ENCODE measurements at regions not wholly inside any gene's neighbourhood (a gene's known extent, or its start where the extent isn't known, plus 50 kb on each side); places are given as distances from the start of the nearest gene placed in this dataset.

- Histone ChIP-seq H3K9ac (no peak overlapping the region), H3K4me2 (ENCODE audit: unreplicated experiment) (no peak overlapping the region), H4K20me1 (ENCODE audit: insufficient read depth) (no peaks in the 10 kb centered on the region), H3K4me3 (no peak overlapping the region), H3K4me1 (ENCODE audit: insufficient read depth) (no peaks in the 10 kb centered on the region), H3K9me3 (ENCODE audit: low read depth) (no peaks in the 10 kb centered on the region), H2AFZ (no peak overlapping the region), H3K36me3 (ENCODE audit: low read depth) (no peaks in the 10 kb centered on the region), H3K9me2 (ENCODE audit: insufficient read depth) (no peaks in the 10 kb centered on the region), H3F3A (ENCODE audit: insufficient read depth) (no peaks in the 10 kb centered on the region), H3K79me2 (ENCODE audit: insufficient read depth) (no peaks in the 10 kb centered on the region), H3K27ac (no peak overlapping the region), H3K27me3 (replicated peaks; ENCODE audit: insufficient read depth) (peaks cover 6% of the 10 kb centered on the region; the same call in 1 of the 2 replicates)
- DNase-seq: no peak
- 46 to 54% methylated on average over 5 of the region's 5 CpGs for WGBS, 2 experiments (ENCODE audit: low coverage in 1 of 2, low lambda C conversion rate in 2 of 2, missing lambda C conversion rate in 2 of 2)
- TF ChIP-seq EZH2phosphoT487 (IDR thresholded peaks at IDR 0.05; ENCODE audit: insufficient read depth, low read depth) (no peak), EZH2 (IDR thresholded peaks at IDR 0.05; ENCODE audit: insufficient read depth, poor library complexity, severe bottlenecking) (no peak)
- in situ Hi-C loops (cut with MboI): loop anchor here (25.0 kb wide), 1 partner anchor 183 kb away; no protein-coding TSS in a partner anchor
Measured at GRCh38 chr6:41404182-41404845, 68.9 kb downstream of the NCR2 start.

- peaks cover 19% of the 10 kb centered on the region for H3K27me3 ChIP-seq (replicated peaks; ENCODE audit: insufficient read depth)
- no peak overlapping the region for H3K4me2 ChIP-seq (ENCODE audit: unreplicated experiment)
- H3K36me3 ChIP-seq (ENCODE audit: low read depth): no peaks in the 10 kb centered on the region
- no peaks in the 10 kb centered on the region for H3F3A ChIP-seq (ENCODE audit: insufficient read depth)
- TF ChIP-seq EZH2 (IDR thresholded peaks at IDR 0.05; ENCODE audit: insufficient read depth, poor library complexity, severe bottlenecking) (no peak), EZH2phosphoT487 (IDR thresholded peaks at IDR 0.05; ENCODE audit: insufficient read depth, low read depth) (no peak)
- no peaks in the 10 kb centered on the region for H3K9me3 ChIP-seq (ENCODE audit: low read depth)
- H3K27ac ChIP-seq: no peak overlapping the region
- no peak for DNase-seq
- no peak overlapping the region for H3K4me3 ChIP-seq
- in situ Hi-C loops (cut with MboI): loop anchor here (25.0 kb wide), 1 partner anchor 181 kb away; no protein-coding TSS in a partner anchor
- no peaks in the 10 kb centered on the region for H3K4me1 ChIP-seq (ENCODE audit: insufficient read depth)
- no peaks in the 10 kb centered on the region for H4K20me1 ChIP-seq (ENCODE audit: insufficient read depth)
- WGBS, 2 experiments (ENCODE audit: low coverage in 1 of 2, low lambda C conversion rate in 2 of 2, missing lambda C conversion rate in 2 of 2): 44 to 54% methylated on average over 14 to 15 of the region's 15 CpGs
- no peak overlapping the region for H3K9ac ChIP-seq
- H3K9me2 ChIP-seq (ENCODE audit: insufficient read depth): no peaks in the 10 kb centered on the region
- no peak overlapping the region for H2AFZ ChIP-seq
- no peaks in the 10 kb centered on the region for H3K79me2 ChIP-seq (ENCODE audit: insufficient read depth)
Measured at GRCh38 chr6:41405941-41406727, 70.7 kb downstream of the NCR2 start.

- no peaks in the 10 kb centered on the region for H3F3A ChIP-seq (ENCODE audit: insufficient read depth)
- TF ChIP-seq EZH2 (IDR thresholded peaks at IDR 0.05; ENCODE audit: insufficient read depth, poor library complexity, severe bottlenecking) (no peak), EZH2phosphoT487 (IDR thresholded peaks at IDR 0.05; ENCODE audit: insufficient read depth, low read depth) (no peak)
- no peak overlapping the region for H3K4me3 ChIP-seq
- no peaks in the 10 kb centered on the region for H4K20me1 ChIP-seq (ENCODE audit: insufficient read depth)
- no peak overlapping the region for H3K4me2 ChIP-seq (ENCODE audit: unreplicated experiment)
- 66 to 70% methylated on average over 53 to 63 of the region's 63 CpGs for WGBS, 2 experiments (ENCODE audit: low coverage in 1 of 2, low lambda C conversion rate in 2 of 2, missing lambda C conversion rate in 2 of 2)
- no peak for DNase-seq
- peaks cover 24% of the 10 kb centered on the region for H3K27me3 ChIP-seq (replicated peaks; ENCODE audit: insufficient read depth)
- no peak overlapping the region for H3K9ac ChIP-seq
- no peaks in the 10 kb centered on the region for H3K4me1 ChIP-seq (ENCODE audit: insufficient read depth)
- H2AFZ ChIP-seq: no peak overlapping the region
- H3K9me3 ChIP-seq (ENCODE audit: low read depth): no peaks in the 10 kb centered on the region
- no peaks in the 10 kb centered on the region for H3K9me2 ChIP-seq (ENCODE audit: insufficient read depth)
- no peaks in the 10 kb centered on the region for H3K79me2 ChIP-seq (ENCODE audit: insufficient read depth)
- H3K27ac ChIP-seq: no peak overlapping the region
- H3K36me3 ChIP-seq (ENCODE audit: low read depth): no peaks in the 10 kb centered on the region
- in situ Hi-C loops (cut with MboI): loop anchor here (25.0 kb wide), 1 partner anchor 180 kb away; no protein-coding TSS in a partner anchor
Measured at GRCh38 chr6:41406728-41407489, 71.5 kb downstream of the NCR2 start.

- Histone ChIP-seq H3K9me2 (ENCODE audit: insufficient read depth) (no peaks in the 10 kb centered on the region), H3F3A (ENCODE audit: insufficient read depth) (no peaks in the 10 kb centered on the region), H3K27ac (no peak overlapping the region), H4K20me1 (ENCODE audit: insufficient read depth) (no peaks in the 10 kb centered on the region), H3K9me3 (ENCODE audit: low read depth) (no peaks in the 10 kb centered on the region), H2AFZ (no peak overlapping the region), H3K79me2 (ENCODE audit: insufficient read depth) (no peaks in the 10 kb centered on the region), H3K27me3 (replicated peaks; ENCODE audit: insufficient read depth) (peaks cover 38% of the 10 kb centered on the region), H3K4me3 (no peak overlapping the region), H3K4me2 (ENCODE audit: unreplicated experiment) (no peak overlapping the region), H3K36me3 (ENCODE audit: low read depth) (no peaks in the 10 kb centered on the region), H3K4me1 (ENCODE audit: insufficient read depth) (no peaks in the 10 kb centered on the region), H3K9ac (no peak overlapping the region)
- WGBS, 2 experiments (ENCODE audit: low coverage in 1 of 2, low lambda C conversion rate in 2 of 2, missing lambda C conversion rate in 2 of 2): 6 to 7% methylated on average over 15 to 20 of the region's 20 CpGs
- DNase-seq: no peak
- no peak for TF ChIP-seq EZH2phosphoT487 (IDR thresholded peaks at IDR 0.05; ENCODE audit: insufficient read depth, low read depth)
- no peak for TF ChIP-seq EZH2 (IDR thresholded peaks at IDR 0.05; ENCODE audit: insufficient read depth, poor library complexity, severe bottlenecking)
- in situ Hi-C loops (cut with MboI): loop anchor here (25.0 kb wide), 1 partner anchor 179 kb away; no protein-coding TSS in a partner anchor
Measured at GRCh38 chr6:41408576-41408975, 73.2 kb downstream of the NCR2 start.
